GM12878 (cell line): ENCODE measurements at regions not wholly inside any gene's neighbourhood (a gene's known extent, or its start where the extent isn't known, plus 50 kb on each side); places are given as distances from the start of the nearest gene placed in this dataset.

ENCODE experiments used
- ATAC-seq: fragments of 200-7000 bp; cut with Tn5 transposase; 3 replicates; pipeline ENCODE4 v1.9.1; 2020; ENCODE audit warnings: mild to moderate bottlenecking, moderate library complexity
- BruUV-seq: library from RNA; stranded (reverse); fragments of 400-500 nt; replicated peaks from 2 replicates; lab custom pipeline; 2021; lab: Mats Ljungman, UMichigan
- CTCF ChIA-PET: fragments of 300-600 bp; sonication (Branson Sonifier 250); formaldehyde crosslinking; extraction: SDS; loops from one replicate; lab custom pipeline; 2021; ENCODE audit warnings: inconsistent platforms; lab: Yijun Ruan, JAX
- POLR2A ChIA-PET: fragments of 350-600 bp; formaldehyde crosslinking; extraction: SDS; loops from one replicate; lab custom pipeline; 2021; ENCODE audit warnings: inconsistent platforms; lab: Charles Lee
- RAD21 ChIA-PET: fragments of 300-600 bp; sonication (Branson Sonifier 250); formaldehyde crosslinking; loops from one replicate; lab custom pipeline; 2023; ENCODE audit warnings: antibody characterized with exemption; ENCODE audit not compliant: unreplicated experiment; lab: Charles Lee
- SMC1A ChIA-PET: fragments of 300-600 bp; sonication (Branson Sonifier 250); formaldehyde crosslinking; loops from one replicate; lab custom pipeline; 2023; ENCODE audit not compliant: unreplicated experiment, uncharacterized antibody; lab: Charles Lee
- DNase-seq: peaks from one replicate; pipeline ENCODE4 v3.0.0-alpha.2; 2011; ENCODE audit warnings: low read depth, low spot score
- FAIRE-seq: peaks from 3 replicates; lab custom pipeline; 2011; peaks lifted over from hg19 to GRCh38; lab: Jason Lieb, UNC
- H2AFZ ChIP-seq: 2 replicates; pipeline ENCODE4 v1.6.0; 2011; ENCODE audit warnings: low read depth, low read length, control low read depth; ENCODE audit not compliant: control insufficient read depth
- H3K27ac ChIP-seq: 2 replicates; pipeline ENCODE4 v1.5.1; 2011; ENCODE audit warnings: control low read depth; ENCODE audit not compliant: control insufficient read depth, insufficient read depth
- H3K27me3 ChIP-seq, 2 experiments: replicated peaks in 1 of 2; 2 replicates each; pipeline versions ENCODE4 v1.6.0 to v1.6.1; 2011; ENCODE audit warnings: low read length in 1 of 2; ENCODE audit not compliant: control insufficient read depth in 2 of 2, insufficient read depth in 2 of 2
- H3K36me3 ChIP-seq, 2 experiments: 2 replicates each; pipeline ENCODE4 v1.5.1; 2011; ENCODE audit warnings: low read length in 1 of 2; ENCODE audit not compliant: control insufficient read depth in 2 of 2, insufficient read depth in 2 of 2
- H3K4me1 ChIP-seq: 2 replicates; pipeline ENCODE4 v1.6.1; 2011; ENCODE audit warnings: mild to moderate bottlenecking, low read length, moderate library complexity, mixed read lengths; ENCODE audit not compliant: control insufficient read depth, insufficient read depth
- H3K4me2 ChIP-seq: 2 replicates; pipeline ENCODE4 v1.6.0; 2011; ENCODE audit warnings: control low read depth; ENCODE audit not compliant: control insufficient read depth, insufficient read depth
- H3K4me3 ChIP-seq: fragments of 200-600 bp; sonication (generic); 2 replicates; pipeline ENCODE4 v1.5.1; 2016
- H3K79me2 ChIP-seq: 2 replicates; pipeline ENCODE4 v1.6.0; 2011; ENCODE audit warnings: low read length; ENCODE audit not compliant: control insufficient read depth, insufficient read depth
- H3K9ac ChIP-seq: 2 replicates; pipeline ENCODE4 v1.8.0; 2011; ENCODE audit warnings: low read length, control low read depth, mixed read lengths; ENCODE audit not compliant: control insufficient read depth, insufficient read depth
- H3K9me3 ChIP-seq: replicated peaks from 3 replicates; pipeline ENCODE4 v1.5.1; 2011; ENCODE audit warnings: mild to moderate bottlenecking, low read length; ENCODE audit not compliant: control insufficient read depth, insufficient read depth
- H4K20me1 ChIP-seq: 2 replicates; pipeline ENCODE4 v1.6.0; 2011; ENCODE audit not compliant: control insufficient read depth, insufficient read depth
- GATAD2B ChIP-seq: fragments of 450-650 bp; conservative IDR thresholded peaks from 2 replicates; pipeline ENCODE4 v1.6.1; 2017; ENCODE audit warnings: low read depth, mild to moderate bottlenecking, moderate library complexity
- IKZF2 ChIP-seq, 2 experiments: fragments of 450-650 bp; IDR thresholded peaks; 2 replicates each; pipeline ENCODE4 v1.6.1; 2017; ENCODE audit warnings: mild to moderate bottlenecking in 2 of 2, moderate library complexity in 2 of 2
- MYB ChIP-seq: fragments of 150-350 bp; IDR thresholded peaks from 2 replicates; pipeline ENCODE4 v1.6.1; 2014; ENCODE audit warnings: mild to moderate bottlenecking, low read depth, low read length, borderline replicate concordance
- PAX8 ChIP-seq: fragments of 450-650 bp; IDR thresholded peaks from 2 replicates; pipeline ENCODE4 v1.6.1; 2017; ENCODE audit warnings: mild to moderate bottlenecking, moderate library complexity
- SMARCA5 ChIP-seq: fragments of 450-650 bp; IDR thresholded peaks from 2 replicates; pipeline ENCODE4 v1.6.1; 2017; ENCODE audit warnings: mild to moderate bottlenecking
- STAT3 ChIP-seq: IDR thresholded peaks from 2 replicates; pipeline ENCODE4 v1.6.1; 2011; ENCODE audit warnings: low read depth, low read length, improper control_type of control experiment
- TCF7 ChIP-seq: IDR thresholded peaks from 2 replicates; pipeline ENCODE4 v1.6.1; 2014; ENCODE audit warnings: antibody characterized with exemption, borderline replicate concordance
- YY1 ChIP-seq: IDR thresholded peaks from 2 replicates; pipeline ENCODE4 v1.6.1; 2011; ENCODE audit warnings: low read depth, mild to moderate bottlenecking, low read length
- ZBTB4 ChIP-seq: fragments of 450-650 bp; formaldehyde crosslinking; IDR thresholded peaks from 2 replicates; pipeline ENCODE4 v1.4.0; 2022; ENCODE audit warnings: mild to moderate bottlenecking, moderate library complexity
- ZSCAN29 ChIP-seq: fragments of 450-650 bp; IDR thresholded peaks from 2 replicates; pipeline ENCODE4 v1.6.1; 2017; ENCODE audit warnings: mild to moderate bottlenecking, moderate library complexity
- WGBS: methylation state at CpG from one replicate; pipeline ENCODE4 v1.1.6; 2016; ENCODE audit warnings: low lambda C conversion rate; ENCODE audit not compliant: insufficient replicate concordance, insufficient coverage; ENCODE audit errors: missing lambda C conversion rate; 5-methylcytosine and 5-hydroxymethylcytosine counted together
- in situ Hi-C: fragments of 300-500 bp; cut with MboI; formaldehyde crosslinking; loops from 9 replicates; pipeline ENCODE4 v1.14.3; 2018; ENCODE audit warnings: mixed read lengths
- intact Hi-C: fragments of 100-400 bp; cut with micrococcal nuclease; formaldehyde crosslinking; loops from one replicate; pipeline ENCODE4 v1.14.2; 2022; ENCODE audit not compliant: unreplicated experiment
- TF ChIP-seq, protein P1 (sequence below): IDR thresholded peaks from 2 replicates; pipeline ENCODE4 v1.6.1; 2011; ENCODE audit warnings: low read depth, low read length, improper control_type of control experiment, borderline replicate concordance
- TF ChIP-seq, protein P2 (sequence below): IDR thresholded peaks from 2 replicates; pipeline ENCODE4 v1.6.1; 2011; ENCODE audit warnings: borderline replicate concordance, low read depth, mild to moderate bottlenecking, moderate library complexity, mixed read lengths, low read length; ENCODE audit not compliant: insufficient read depth; ENCODE audit errors: extremely low read length

- H3K9me3 ChIP-seq, result no peaks in the 10 kb centered on the region; the same call in 2 of the 3 replicates
- SMC1A ChIA-PET, result no interaction called here
- H4K20me1 ChIP-seq, result no peaks in the 10 kb centered on the region; the same call in 1 of the 2 replicates
- no peaks in the 10 kb centered on the region for H3K36me3 ChIP-seq
- BruUV-seq, result no TSS peak
- WGBS, result 26% methylated on average over 14 of the region's 14 CpGs
- no peaks in the 10 kb centered on the region for H3K79me2 ChIP-seq
- RAD21 ChIA-PET, result no interaction called here
- POLR2A ChIA-PET, result no interaction called here
- ATAC-seq, result no peak
- intact Hi-C loops (no loop called here), in situ Hi-C loops (no loop called here)
- H3K4me2 ChIP-seq, result no peak overlapping the region
- DNase-seq, result no peak
- H3K27me3 ChIP-seq, result no peaks in the 10 kb centered on the region
- no peak for TF ChIP-seq IKZF2 (IDR thresholded peaks at IDR 0.05)
- no peak for TF ChIP-seq ZSCAN29
- TF ChIP-seq YY1, result no peak
- TF ChIP-seq MYB, result no peak
- TF ChIP-seq STAT3, result no peak
- TF ChIP-seq, protein P1, sequence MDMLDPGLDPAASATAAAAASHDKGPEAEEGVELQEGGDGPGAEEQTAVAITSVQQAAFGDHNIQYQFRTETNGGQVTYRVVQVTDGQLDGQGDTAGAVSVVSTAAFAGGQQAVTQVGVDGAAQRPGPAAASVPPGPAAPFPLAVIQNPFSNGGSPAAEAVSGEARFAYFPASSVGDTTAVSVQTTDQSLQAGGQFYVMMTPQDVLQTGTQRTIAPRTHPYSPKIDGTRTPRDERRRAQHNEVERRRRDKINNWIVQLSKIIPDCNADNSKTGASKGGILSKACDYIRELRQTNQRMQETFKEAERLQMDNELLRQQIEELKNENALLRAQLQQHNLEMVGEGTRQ, result no peak
- TF ChIP-seq PAX8, result no peak
- no peak for TF ChIP-seq SMARCA5
- no peak for TF ChIP-seq TCF7
- TF ChIP-seq GATAD2B, result no peak
- TF ChIP-seq, protein P2, sequence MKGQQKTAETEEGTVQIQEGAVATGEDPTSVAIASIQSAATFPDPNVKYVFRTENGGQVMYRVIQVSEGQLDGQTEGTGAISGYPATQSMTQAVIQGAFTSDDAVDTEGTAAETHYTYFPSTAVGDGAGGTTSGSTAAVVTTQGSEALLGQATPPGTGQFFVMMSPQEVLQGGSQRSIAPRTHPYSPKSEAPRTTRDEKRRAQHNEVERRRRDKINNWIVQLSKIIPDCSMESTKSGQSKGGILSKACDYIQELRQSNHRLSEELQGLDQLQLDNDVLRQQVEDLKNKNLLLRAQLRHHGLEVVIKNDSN, result no peak
- TF ChIP-seq ZBTB4 (CRISPR knock-in tag), result no peak
- FAIRE-seq, result no peak
- CTCF ChIA-PET, result no interaction called here
- H3K27ac ChIP-seq, result no peak overlapping the region
- no peak overlapping the region for H3K4me3 ChIP-seq
- no peaks in the 10 kb centered on the region for H3K4me1 ChIP-seq
- no peak overlapping the region for H3K9ac ChIP-seq
- H2AFZ ChIP-seq, result no peak overlapping the region
Observed at GRCh38 chr17:77720946-77721845, 237.3 kb upstream of the TNRC6C start.
